T-helper 1 cell treated with Interleukin-12 subunit alpha and Interleukin-12 subunit beta and Interleukin-4 antibody, amounts not matched to agents 30 ng/mL and 1 ng/mL, for 36 hours (primary cell): ENCODE measurements at regions not wholly inside any gene's neighbourhood (a gene's known extent, or its start where the extent isn't known, plus 50 kb on each side); places are given as distances from the start of the nearest gene placed in this dataset.

ENCODE experiments used
- intact Hi-C: fragments of 100-400 bp; cut with micrococcal nuclease; formaldehyde crosslinking; loops from one replicate; pipeline ENCODE4 v1.15.1; 2024

DNA sequence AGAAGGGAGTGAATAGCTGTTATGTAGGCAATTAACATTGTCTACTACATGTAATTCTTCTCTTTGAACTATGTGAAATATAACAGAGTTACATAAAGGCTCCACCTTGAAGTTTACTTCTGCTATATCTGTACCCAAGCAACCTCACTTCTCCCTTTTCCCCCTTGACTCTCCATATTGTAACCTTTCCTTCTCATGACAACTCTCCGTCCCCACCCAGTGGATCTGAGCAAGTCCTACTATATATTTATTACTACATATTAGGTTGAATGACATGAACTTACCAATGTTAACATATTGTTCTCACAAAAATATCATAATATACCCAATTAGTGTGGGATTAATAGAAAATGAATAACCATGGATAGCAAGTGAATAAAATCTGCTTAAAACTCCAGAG is 93.2 kb upstream of the ATP8A1 start:
- intact Hi-C loops, result loop anchor here (1.0 kb wide), 1 partner anchor 182 kb away; no protein-coding TSS in a partner anchor

DNA sequence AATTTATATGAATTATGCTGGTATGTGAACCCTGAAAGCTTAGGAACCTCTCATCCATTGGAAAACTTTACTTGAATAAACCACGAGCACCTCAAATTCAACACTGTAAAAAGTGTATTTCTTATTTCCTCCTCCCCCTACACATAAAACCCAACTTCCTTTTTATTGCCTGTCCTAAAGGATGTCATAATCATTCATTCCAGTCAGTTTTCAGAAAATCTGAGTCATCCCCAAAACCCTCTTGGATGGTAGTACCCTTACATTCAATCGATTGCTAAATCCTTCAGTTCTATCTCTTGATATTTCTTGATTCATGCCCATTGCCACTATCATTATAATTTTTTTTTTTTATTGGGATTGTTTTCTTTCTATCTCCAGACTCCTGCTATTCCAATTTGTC is 91.1 kb upstream of the ATP8A1 start:
- intact Hi-C loops, result no loop called here

DNA sequence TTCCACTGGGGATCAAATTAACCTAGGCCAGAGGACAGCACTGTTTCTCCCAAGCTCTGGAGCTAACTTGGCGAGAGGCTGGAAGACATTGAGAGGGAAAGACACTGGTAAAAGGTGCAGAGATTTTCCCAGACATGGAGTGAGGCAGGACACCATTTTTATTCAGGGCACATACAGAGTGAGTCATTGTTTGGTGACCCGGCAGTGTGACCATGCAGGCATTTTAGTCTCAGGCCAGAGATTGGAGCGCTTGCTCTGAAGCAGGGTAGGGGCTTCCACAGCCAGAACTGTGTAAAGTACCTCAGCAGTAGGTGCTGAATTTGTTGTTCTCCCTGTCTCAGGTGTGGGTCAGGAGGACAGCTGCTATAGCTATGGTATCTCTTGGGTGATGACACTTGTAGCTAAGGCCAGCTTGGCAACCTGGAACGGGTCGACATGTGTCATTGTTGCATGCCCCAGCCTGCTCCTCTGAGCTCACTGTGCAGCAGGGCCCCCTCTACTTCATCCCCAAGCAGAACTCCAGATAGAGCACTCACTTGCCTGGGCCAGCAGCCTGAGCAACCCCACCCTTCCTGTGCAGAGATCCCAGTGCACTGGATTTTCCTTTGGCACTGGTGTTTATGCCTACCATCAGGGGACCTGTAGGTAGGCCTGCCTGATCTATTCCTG is 79.8 kb upstream of the ATP8A1 start:
- intact Hi-C loops, result no loop called here

DNA sequence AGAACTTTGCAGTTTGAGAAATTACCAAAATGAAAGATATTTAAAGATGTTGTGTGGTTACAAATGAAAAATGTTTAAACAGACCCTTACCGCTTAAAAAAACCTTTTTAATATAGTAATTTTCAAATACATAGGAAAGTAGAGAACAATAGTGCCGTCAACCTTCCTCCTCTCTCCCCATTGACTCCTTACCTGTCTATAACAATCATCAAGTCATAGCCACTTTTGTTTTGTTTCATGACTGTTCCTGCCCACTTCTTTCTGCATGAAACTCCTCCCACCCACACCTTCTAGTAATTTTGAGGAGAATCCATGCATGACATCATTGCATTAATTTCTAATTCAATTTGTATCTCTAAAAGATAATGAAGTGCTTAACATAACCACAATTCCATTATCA is 76.5 kb upstream of the ATP8A1 start:
- intact Hi-C loops, result no loop called here

DNA sequence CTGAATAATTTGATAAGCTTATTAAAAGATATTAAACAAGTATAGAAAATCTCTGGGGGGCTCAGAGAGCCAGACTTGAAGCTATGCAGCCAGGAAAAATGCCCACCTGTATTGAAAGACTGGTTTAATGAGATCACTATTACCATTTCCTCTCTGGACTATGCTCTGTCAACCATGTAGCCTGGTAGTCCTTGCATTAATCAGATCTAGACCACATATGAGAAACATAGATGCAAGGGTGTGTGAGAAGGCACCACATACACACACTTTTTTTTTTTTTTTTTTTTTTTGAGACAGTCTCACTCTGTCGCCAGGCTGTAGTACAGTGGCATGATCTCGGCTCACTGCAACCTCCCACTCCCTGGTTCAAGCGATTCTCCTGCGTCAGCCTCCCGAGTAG is 75.9 kb upstream of the ATP8A1 start:
- intact Hi-C loops, result no loop called here

DNA sequence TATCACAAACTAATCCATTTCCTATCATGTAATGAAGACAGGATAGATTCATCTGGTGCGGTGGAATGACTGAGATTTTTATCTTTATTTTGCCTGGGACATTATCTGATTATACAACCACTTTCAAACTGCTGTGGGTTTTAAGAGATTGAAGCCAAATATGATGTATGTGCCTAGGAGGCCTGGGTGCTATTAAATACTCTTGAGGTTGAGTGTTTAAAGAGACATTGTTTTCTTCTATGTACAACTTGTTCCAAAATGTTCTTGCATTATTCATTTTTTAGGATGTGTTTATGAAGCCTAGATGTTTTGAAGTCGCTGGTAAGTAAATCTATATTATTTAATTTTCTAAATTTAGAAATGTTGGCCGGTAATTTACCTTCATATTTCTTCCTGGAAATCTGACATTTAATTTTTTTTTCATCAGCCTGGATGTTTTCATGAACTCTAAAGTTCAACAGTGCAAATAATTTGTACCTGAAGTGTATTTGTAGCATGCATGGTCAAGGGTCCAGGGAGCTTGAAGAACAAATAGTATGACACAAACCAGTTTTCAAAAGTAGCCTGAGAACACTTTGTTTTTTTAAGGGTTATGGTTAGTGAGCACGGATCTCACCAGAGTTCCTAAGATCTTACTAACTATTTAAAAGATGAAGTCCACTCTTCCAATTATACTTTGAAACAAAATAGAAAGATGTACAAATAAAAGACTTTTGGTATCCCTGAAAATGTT is 72.8 kb upstream of the ATP8A1 start:
- intact Hi-C loops, result no loop called here

DNA sequence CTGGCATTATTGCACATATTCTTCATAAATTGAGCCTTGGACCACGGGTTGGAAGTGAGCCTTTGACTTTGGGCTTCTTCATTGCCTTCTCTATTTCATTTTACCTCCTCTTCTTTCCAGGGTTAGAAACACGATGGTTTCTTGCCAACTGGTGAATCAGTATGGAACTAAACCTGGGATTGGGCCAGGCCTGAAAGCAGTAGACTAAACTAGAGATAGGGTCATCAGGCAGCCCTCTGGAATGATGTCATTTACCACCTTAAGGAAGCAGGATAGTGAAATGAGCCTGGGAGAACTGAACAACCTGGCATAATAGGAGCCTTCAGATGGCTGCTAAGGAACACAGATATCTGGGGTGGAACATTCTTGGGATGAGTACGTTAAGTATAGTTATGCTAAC is 67.5 kb upstream of the ATP8A1 start:
- intact Hi-C loops, result no loop called here

DNA sequence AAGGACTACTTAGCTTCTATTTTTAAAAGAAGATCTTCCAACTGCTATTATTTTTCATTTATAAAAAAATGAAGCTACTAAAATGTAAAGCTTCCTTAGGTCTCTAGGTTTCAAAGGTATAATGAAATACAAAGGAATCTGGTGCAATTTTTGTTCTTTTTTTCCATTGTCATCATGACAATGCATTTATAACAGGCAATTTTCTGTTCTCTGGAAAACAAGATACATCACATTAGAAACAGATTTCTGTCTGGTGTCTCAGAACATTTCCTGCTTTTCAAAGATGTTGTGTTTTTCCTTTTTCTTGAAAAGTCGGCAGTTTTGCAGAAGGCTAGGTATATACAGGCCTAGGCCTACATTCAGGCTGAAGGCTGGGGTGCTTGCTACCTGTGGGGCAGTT is 63.6 kb upstream of the ATP8A1 start:
- intact Hi-C loops, result no loop called here

DNA sequence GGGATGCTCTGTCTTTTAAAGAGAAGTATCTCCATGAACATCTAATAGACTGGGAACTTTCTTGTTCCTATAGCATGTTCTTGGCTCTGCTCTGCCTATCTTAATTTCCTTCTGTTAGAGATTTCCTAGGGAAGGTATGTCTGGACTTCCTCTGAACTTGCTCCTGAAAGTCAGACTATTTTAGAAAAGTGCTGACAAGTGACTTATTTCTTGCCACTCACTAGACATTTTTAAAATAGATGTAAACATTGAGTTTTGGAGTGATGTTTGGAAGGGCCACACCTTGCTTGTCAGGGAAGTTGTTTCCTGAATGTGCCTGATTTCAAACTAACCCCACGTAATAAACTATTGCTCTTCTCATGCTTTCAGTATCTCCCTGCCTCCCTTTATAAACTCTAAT is 62.4 kb upstream of the ATP8A1 start:
- intact Hi-C loops, result no loop called here

DNA sequence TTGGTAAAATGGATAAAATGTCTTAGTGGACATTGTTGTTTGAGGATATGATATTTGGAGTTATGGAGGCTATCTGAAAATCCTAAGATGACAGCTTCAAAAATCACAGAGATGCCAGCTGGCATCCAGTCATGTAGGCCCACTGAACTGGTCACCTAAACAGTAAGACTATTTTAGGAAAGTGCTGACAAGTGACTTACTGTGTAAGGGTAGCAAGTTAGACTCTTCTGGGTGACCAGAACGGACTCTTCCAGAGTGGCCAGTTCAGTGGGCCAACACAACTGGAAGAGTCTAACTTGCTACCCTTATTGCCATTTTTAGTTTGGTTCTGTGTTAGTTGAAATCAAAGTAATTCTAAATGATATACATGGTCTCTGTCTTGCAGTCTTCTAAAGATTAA is 61.4 kb upstream of the ATP8A1 start:
- intact Hi-C loops, result no loop called here

DNA sequence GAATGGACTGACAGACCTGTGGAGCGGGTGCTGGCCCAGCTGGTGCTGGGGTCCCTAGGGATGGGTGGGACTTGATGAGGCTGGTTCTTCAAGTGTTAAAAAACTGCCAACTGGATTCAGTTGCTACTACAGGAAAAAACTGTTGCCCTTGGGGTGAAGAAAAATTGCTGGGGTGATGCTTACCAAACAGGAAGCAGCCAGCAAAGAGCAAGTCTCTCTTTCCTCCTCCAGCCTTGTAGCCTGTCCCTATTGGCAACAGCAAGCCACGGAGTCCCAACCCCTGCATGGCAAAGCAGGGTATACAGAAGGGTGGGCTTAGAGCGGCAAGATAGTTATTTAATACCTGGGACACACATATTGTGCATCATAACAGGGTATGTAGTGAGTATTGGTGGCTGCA is 60.1 kb upstream of the ATP8A1 start:
- intact Hi-C loops, result no loop called here

DNA sequence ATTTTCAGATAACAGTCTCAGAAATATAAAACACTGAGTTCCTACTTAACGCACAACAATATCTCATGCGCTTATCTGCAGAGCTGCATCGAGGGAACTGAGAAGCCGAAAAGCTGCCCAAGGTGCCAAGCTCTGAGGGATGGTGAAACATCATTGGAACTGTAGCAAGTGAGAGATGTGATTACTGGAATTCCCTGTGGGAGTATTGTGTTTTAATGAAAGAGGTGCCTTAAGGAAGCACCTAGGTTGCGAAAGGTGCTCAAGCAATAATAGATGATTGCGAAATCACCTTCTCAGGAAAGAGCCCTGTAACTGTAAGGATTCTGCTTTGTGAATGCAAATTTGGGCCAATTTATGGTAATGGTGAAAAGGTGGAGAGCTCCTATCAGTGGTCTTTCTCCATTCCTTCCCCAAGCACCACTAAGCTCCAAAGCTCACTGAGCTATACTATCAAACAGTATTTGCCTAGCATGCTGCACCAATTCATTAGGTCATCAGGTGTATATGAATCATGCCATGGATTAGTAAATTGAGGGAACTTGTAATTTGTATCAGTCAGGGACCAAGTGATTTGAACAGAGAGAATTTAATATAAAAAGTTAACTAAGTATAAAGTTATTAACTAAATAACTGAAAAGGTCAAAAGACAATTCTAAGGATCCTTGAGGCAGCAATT is 59.0 kb upstream of the ATP8A1 start:
- intact Hi-C loops, result no loop called here

DNA sequence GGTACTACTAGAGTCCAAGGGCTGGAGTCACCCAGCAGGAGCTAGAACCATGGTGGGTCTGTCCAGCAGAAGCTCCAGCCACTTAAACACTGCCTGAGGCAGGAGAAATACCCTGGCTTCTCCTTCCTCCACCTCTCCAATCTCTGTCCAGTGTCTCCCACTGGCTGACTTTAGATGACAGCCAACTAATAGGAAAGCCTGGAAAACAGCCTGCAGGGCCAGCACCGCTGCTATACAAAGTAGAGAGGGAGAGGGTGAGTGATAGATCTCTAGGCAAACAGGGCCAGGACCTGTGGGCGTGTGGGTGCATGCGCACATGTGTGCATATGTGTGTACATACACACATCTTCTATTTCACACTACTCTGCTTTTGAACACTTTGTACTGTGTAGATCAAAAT is 56.5 kb upstream of the ATP8A1 start:
- intact Hi-C loops, result no loop called here

DNA sequence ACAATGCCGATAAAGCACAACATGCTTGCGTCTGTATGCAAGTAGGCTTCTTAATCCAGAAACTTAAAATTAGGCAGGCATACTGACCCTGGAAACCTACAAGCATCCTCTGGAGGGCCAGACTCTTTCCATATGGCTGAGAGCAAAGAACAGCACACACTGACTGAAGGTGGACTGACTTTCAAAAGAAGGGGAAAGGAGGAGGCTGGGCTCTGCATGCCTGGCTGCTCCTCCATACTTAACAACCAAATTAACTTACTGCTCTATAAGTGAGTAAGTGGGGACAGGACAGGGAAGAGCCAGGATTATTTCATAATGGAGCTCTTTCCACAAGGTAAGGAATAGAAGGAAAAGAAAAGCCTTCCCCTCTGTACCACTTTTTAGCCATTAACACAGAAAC is 55.9 kb upstream of the ATP8A1 start:
- intact Hi-C loops, result no loop called here

DNA sequence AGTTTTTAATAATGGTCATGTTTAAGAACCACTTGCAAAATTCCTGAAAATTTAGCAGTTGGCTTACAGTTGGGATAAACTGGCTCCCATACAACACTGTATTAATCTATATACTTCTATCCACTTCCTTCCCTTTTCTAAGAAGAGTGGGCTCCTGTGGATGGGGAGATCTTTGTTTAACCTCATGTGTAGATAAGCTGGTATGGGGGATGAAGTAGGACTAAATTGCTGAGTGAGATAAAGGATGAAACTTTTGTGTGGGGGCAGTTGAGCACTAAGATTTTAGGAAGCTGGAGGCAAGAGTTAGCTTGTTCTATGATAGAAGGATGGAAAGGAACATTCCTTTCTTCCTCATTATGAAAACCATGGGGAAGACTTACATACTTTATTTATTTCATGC is 54.6 kb upstream of the ATP8A1 start:
- intact Hi-C loops, result no loop called here

DNA sequence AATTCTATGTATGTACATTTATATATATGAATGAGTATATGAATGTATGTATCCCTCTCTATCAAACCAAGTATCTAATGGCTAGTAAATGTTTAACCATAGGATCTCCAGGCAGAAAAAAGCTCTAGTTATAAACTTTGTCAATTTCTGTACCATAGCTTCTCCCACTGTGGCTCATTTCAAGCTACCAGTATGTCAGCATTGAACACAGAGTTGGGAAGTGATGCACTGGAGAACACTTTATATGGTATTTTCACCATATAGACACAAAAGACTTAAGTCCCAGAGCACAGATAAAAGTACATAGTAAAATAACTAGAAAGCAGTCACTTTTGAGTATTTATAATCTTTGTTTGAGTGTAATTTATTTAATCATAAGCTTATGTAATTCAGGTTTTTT is 53.9 kb upstream of the ATP8A1 start:
- intact Hi-C loops, result no loop called here

DNA sequence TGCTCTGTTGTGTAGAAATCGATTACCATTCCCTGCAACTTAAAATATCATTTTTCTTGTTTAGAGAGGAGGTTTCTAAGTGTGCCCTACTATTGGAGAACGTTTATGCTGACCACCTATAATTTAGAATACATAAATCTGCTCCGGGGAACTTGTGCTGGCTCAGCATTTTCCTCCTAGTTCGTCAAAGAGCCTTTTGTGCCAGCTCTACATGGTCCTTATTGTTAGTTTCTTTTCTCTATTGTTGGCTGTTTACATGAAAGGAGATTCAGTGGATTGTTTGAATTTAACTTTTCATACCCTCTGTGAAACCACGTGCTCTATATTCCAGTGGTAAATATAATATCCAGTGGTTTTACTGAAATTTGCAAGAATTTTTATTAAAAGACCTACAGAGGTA is 53.4 kb upstream of the ATP8A1 start:
- intact Hi-C loops, result no loop called here

DNA sequence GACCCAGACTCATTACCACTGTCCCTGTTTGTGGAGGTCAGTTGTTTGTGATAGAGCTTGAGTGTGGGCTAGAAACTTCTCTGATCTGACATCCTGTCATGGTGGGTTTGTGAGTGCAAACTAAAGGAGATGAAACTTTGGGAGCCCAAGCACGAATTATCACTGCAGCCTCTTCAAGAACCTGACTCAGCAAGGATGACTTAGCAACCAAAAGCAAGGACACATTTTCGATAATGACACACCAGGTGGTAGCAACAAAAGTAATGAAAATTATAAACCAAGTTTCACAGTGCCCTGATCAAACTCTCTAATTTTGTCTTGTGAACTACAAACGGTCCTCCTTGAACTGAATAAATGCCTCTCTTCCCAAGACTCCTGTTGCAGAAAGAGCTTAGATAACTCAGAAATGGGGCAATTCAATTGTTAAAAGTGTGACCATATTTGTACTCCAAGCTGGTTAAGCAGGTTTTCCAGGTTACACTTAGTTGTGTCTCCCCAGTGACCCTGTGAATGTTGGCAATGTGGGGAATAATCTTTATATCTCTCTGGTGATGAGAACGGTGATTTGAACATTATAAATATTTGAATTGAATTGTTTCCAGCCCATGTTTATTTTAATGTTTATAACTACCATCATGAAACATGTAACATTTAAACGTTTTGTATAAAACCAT is 52.6 kb upstream of the ATP8A1 start:
- intact Hi-C loops, result no loop called here

DNA sequence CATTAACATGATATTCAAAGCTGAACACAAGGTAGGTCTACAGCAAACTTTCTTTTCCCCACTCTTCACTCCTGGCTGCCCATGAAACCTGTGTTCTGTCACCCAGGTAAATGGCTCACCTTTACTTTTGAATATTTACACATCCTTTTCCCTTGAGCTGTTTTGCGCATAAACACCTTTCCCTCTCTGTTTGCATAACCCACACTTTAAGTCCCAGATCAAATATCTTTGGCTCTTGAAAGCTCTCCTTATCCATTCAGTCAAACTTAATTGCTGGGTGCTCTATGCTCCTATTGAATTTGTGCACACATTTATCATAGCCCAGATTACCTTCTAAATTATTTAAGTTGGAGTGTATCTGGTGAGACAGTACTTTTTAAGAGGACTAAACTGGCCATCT is 51.7 kb upstream of the ATP8A1 start:
- intact Hi-C loops, result no loop called here
